ENCODE measurements at regions not wholly inside any gene's neighbourhood (a gene's known extent, or its start where the extent isn't known, plus 50 kb on each side); places are given as distances from the start of the nearest gene placed in this dataset.

GRCh38 chr9:12289711-12290110, 403.5 kb upstream of the TYRP1 start (continued):
- TF ChIP-seq ZNF639 (tag by site-specific recombination; IDR thresholded peaks at IDR 0.05) (no peak), ZSCAN30 (tag by site-specific recombination; IDR thresholded peaks at IDR 0.05) (no peak), ZNF23 (tag by site-specific recombination; IDR thresholded peaks at IDR 0.05; ENCODE audit: borderline replicate concordance) (no peak), PBX3 (CRISPR knock-in tag; IDR thresholded peaks at IDR 0.05) (no peak), ZNF121 (tag by site-specific recombination; IDR thresholded peaks at IDR 0.05) (no peak), ZNF600 (tag by site-specific recombination; IDR thresholded peaks at IDR 0.05) (no peak), KLF8 (tag by site-specific recombination; IDR thresholded peaks at IDR 0.05) (no peak)

DNA sequence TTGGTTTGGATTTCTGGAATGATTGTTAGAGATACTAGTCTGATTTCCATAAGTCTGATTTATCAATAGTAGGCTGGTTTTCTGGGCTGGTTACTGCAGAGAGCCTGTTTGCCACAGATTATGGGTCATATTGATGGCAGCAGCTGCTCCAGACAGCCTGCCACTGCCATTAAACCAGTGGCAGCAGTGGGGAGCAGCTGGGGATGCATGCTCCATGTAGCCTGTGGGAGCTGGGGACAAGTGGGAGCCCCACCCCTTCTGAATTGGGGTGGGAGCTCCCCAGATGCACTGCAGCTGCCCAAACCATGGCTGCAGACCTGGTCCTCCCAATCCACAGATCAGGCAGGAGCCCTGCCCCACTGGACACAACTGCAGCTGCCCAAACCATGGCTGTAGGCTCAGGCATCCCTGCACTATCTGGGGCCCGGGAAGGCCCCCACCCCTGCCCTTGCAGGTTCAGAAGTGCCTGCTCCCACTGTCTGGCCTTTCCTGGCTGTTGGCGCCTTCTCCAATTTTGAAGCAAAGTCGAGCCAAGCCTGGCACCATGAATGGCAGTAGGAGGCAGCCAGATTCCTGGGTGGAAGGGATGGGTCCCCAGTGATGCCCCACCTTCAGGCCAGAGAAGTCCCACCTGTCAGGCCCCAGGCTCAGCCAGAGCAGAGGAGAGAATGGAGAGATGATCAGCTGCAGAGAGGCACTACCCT, 402.9 kb upstream of the TYRP1 start:
- no peaks in the 10 kb centered on the region for H3K36me3 ChIP-seq (ENCODE audit: control insufficient read depth in 2 of 2, insufficient read depth in 1 of 2, low read length in 2 of 2)
- H3K9me3 ChIP-seq (ENCODE audit: control insufficient read depth, insufficient read depth, low read depth, low read length) = no peaks in the 10 kb centered on the region
- H3K4me3 ChIP-seq (ENCODE audit: low read depth, low read length) = no peak overlapping the region
- ChIA-PET CTCF (no interaction called here), POLR2A (no interaction called here)
- H3K4me1 ChIP-seq (ENCODE audit: control insufficient read depth, insufficient read depth, low read length) = no peaks in the 10 kb centered on the region
- TF ChIP-seq KLF1 (tag by site-specific recombination; IDR thresholded peaks at IDR 0.05) (no peak), ZNF426 (tag by site-specific recombination; IDR thresholded peaks at IDR 0.05) (no peak), ZFHX2 (tag by site-specific recombination; conservative IDR thresholded peaks at IDR 0.05) (no peak), ZNF221 (tag by site-specific recombination; IDR thresholded peaks at IDR 0.05; ENCODE audit: borderline replicate concordance) (no peak), RBAK (tag by site-specific recombination; IDR thresholded peaks at IDR 0.05) (no peak), ZNF530 (tag by site-specific recombination; IDR thresholded peaks at IDR 0.05; ENCODE audit: low read depth) (no peak), ZNF394 (tag by site-specific recombination; IDR thresholded peaks at IDR 0.05; ENCODE audit: borderline replicate concordance) (no peak), ZNF670 (tag by site-specific recombination; IDR thresholded peaks at IDR 0.05; ENCODE audit: low read depth) (no peak), ZNF544 (tag by site-specific recombination; IDR thresholded peaks at IDR 0.05) (no peak), ZNF16 (tag by site-specific recombination; IDR thresholded peaks at IDR 0.05; ENCODE audit: low read depth) (no peak), SCRT1 (tag by site-specific recombination; IDR thresholded peaks at IDR 0.05; ENCODE audit: borderline replicate concordance) (no peak), ZNF362 (tag by site-specific recombination; IDR thresholded peaks at IDR 0.05) (no peak), GLI2 (tag by site-specific recombination; IDR thresholded peaks at IDR 0.05; ENCODE audit: borderline replicate concordance, low read depth) (no peak), BCL6B (tag by site-specific recombination; IDR thresholded peaks at IDR 0.05) (no peak), ZNF521 (tag by site-specific recombination; IDR thresholded peaks at IDR 0.05) (no peak), ZNF112 (tag by site-specific recombination; IDR thresholded peaks at IDR 0.05) (no peak), ZNF24 (tag by site-specific recombination; IDR thresholded peaks at IDR 0.05) (no peak)
- TF ChIP-seq, protein P1, sequence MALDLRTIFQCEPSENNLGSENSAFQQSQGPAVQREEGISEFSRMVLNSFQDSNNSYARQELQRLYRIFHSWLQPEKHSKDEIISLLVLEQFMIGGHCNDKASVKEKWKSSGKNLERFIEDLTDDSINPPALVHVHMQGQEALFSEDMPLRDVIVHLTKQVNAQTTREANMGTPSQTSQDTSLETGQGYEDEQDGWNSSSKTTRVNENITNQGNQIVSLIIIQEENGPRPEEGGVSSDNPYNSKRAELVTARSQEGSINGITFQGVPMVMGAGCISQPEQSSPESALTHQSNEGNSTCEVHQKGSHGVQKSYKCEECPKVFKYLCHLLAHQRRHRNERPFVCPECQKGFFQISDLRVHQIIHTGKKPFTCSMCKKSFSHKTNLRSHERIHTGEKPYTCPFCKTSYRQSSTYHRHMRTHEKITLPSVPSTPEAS (tag by site-specific recombination; IDR thresholded peaks at IDR 0.05) = no peak
- TF ChIP-seq, protein P2, sequence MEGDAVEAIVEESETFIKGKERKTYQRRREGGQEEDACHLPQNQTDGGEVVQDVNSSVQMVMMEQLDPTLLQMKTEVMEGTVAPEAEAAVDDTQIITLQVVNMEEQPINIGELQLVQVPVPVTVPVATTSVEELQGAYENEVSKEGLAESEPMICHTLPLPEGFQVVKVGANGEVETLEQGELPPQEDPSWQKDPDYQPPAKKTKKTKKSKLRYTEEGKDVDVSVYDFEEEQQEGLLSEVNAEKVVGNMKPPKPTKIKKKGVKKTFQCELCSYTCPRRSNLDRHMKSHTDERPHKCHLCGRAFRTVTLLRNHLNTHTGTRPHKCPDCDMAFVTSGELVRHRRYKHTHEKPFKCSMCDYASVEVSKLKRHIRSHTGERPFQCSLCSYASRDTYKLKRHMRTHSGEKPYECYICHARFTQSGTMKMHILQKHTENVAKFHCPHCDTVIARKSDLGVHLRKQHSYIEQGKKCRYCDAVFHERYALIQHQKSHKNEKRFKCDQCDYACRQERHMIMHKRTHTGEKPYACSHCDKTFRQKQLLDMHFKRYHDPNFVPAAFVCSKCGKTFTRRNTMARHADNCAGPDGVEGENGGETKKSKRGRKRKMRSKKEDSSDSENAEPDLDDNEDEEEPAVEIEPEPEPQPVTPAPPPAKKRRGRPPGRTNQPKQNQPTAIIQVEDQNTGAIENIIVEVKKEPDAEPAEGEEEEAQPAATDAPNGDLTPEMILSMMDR (tag by site-specific recombination; IDR thresholded peaks at IDR 0.05) = no peak
- TF ChIP-seq, protein P3, sequence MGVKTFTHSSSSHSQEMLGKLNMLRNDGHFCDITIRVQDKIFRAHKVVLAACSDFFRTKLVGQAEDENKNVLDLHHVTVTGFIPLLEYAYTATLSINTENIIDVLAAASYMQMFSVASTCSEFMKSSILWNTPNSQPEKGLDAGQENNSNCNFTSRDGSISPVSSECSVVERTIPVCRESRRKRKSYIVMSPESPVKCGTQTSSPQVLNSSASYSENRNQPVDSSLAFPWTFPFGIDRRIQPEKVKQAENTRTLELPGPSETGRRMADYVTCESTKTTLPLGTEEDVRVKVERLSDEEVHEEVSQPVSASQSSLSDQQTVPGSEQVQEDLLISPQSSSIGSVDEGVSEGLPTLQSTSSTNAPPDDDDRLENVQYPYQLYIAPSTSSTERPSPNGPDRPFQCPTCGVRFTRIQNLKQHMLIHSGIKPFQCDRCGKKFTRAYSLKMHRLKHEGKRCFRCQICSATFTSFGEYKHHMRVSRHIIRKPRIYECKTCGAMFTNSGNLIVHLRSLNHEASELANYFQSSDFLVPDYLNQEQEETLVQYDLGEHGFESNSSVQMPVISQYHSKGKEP (tag by site-specific recombination; IDR thresholded peaks at IDR 0.05) = no peak
- no peak overlapping the region for H3K27ac ChIP-seq (ENCODE audit: extremely low read depth, low read depth, low read length)

Data from HEK293 (cell line).